Adrenal gland (tissue), 9 donors: ENCODE measurements at regions not wholly inside any gene's neighbourhood (a gene's known extent, or its start where the extent isn't known, plus 50 kb on each side); places are given as distances from the start of the nearest gene placed in this dataset.

ENCODE experiments used
- DNase-seq, 7 donors: peaks; one replicate each; pipeline ENCODE4 v3.0.0-alpha.2; 2019 to 2020
- H3K27ac ChIP-seq, 5 donors: fragments of 200-600 bp; sonication (generic) in 4 of 5; 1 replicate in 3 of 5; 2 replicates in 2 of 5; pipeline versions ENCODE4 v1.5.1 to v1.8.0; 2016 to 2020; ENCODE audit warnings: mild to moderate bottlenecking in 1 of 5
- H3K27me3 ChIP-seq: fragments of 200-600 bp; 2 replicates; pipeline ENCODE4 v1.8.0; 2021
- H3K36me3 ChIP-seq, 2 donors: fragments of 200-600 bp; replicated peaks in 1 of 2; 1 replicate in 1 of 2; 2 replicates in 1 of 2; pipeline versions ENCODE4 v1.5.1 to v1.8.0; 2018 to 2022
- H3K4me1 ChIP-seq, 2 donors: fragments of 200-600 bp; replicated peaks in 1 of 2; 1 replicate in 1 of 2; 2 replicates in 1 of 2; pipeline versions ENCODE4 v1.5.1 to v1.8.0; 2018 to 2021
- H3K4me3 ChIP-seq, 4 donors: fragments of 200-600 bp; sonication (generic) in 3 of 4; one replicate each; pipeline ENCODE4 v1.5.1; 2016 to 2018
- H3K9me3 ChIP-seq, 3 donors: fragments of 200-600 bp; sonication (generic) in 1 of 3; replicated peaks in 1 of 3; 1 replicate in 2 of 3; 2 replicates in 1 of 3; pipeline versions ENCODE4 v1.5.1 to v1.8.0; 2016 to 2021
- POLR2A ChIP-seq, 2 donors: fragments of 450-650 bp; IDR thresholded peaks; one replicate each; pipeline ENCODE4 v1.6.1; 2017; ENCODE audit warnings: antibody characterized with exemption in 2 of 2, mild to moderate bottlenecking in 2 of 2, moderate library complexity in 1 of 2
- WGBS, 4 donors: extraction: QIAGEN DNeasy Blood & Tissue Kit in 2 of 4; methylation state at CpG; one replicate each; pipeline versions ENCODE4 v1.1.5 to v1.1.7; 2013 to 2017; 5-methylcytosine and 5-hydroxymethylcytosine counted together
- intact Hi-C, 2 donors: fragments of 100-400 bp; cut with DNase I; formaldehyde crosslinking; loops; one replicate each; pipeline versions ENCODE4 v1.14.1 to v1.15.0; 2022 to 2023
- TF ChIP-seq, protein P1 (sequence below), 6 experiments: fragments of 450-650 bp in 4 of 6; fragments of 200-600 bp in 2 of 6; sonication (generic) in 1 of 6; IDR thresholded peaks; 1 replicate in 5 of 6; 2 replicates in 1 of 6; pipeline versions ENCODE4 v1.5.1 to v1.8.0; 2016 to 2021; ENCODE audit warnings: antibody characterized with exemption in 6 of 6, mild to moderate bottlenecking in 2 of 6, moderate library complexity in 1 of 6
- donor health status: healthy with polysubstance abuse.
- donor health status: Bipolar disorder and iron deficiency.
- donor health status: DM: yes; HTN: yes; CAD: no.
- donor health status: DM: no; HTN: no; CAD: no.
- donor health status: DM: no; HTN: no; CAD: no.

DNA sequence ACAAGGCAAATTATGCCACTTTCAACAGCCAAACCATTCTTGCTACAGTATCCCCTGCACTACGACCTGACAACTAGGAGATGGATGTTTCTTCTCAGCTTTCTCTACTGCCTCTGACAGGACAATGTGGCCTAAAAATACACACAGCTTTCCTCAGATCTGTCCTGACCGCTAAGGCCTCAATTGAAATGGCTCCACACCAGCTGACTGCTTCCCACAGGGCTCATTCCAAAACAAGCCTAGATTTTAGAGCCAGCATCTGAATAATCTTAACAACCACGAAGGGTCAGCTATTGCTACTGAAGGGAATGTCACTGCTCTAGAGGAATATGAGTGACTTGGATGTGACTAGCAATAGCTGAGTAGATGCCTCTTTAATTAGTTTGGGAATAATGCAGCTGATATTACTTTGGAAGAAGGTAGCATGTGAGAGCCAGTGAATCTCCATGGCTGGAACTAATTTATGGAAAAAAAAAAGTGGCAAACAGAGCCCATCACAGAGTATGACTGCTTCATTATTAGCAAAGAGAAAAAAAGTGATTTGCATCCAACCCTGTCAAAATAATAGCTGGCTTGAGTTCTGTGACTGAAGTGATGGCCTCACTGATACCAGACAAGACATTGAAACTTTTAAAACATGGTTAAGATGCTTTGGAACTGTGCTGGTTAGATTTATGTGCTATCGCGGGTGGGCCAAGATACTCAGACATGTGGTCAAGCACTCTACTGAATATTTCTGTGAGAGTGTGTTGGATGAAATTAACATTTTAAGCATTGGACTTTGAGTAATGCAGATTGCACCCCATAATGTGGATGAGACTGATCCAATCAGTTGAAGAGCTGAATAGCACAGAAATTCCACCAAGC lies 450.2 kb downstream of the NR2F1-AS1 start:
- H3K4me1 ChIP-seq = no peaks in the 10 kb centered on the region
- no peaks in the 10 kb centered on the region for H3K9me3 ChIP-seq
- intact Hi-C loops = no loop called here
- TF ChIP-seq, protein P1, sequence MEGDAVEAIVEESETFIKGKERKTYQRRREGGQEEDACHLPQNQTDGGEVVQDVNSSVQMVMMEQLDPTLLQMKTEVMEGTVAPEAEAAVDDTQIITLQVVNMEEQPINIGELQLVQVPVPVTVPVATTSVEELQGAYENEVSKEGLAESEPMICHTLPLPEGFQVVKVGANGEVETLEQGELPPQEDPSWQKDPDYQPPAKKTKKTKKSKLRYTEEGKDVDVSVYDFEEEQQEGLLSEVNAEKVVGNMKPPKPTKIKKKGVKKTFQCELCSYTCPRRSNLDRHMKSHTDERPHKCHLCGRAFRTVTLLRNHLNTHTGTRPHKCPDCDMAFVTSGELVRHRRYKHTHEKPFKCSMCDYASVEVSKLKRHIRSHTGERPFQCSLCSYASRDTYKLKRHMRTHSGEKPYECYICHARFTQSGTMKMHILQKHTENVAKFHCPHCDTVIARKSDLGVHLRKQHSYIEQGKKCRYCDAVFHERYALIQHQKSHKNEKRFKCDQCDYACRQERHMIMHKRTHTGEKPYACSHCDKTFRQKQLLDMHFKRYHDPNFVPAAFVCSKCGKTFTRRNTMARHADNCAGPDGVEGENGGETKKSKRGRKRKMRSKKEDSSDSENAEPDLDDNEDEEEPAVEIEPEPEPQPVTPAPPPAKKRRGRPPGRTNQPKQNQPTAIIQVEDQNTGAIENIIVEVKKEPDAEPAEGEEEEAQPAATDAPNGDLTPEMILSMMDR (IDR thresholded peaks at IDR 0.05) = no peak
- no peak for TF ChIP-seq POLR2A (IDR thresholded peaks at IDR 0.05)
- no peaks in the 10 kb centered on the region for H3K27me3 ChIP-seq
- no peak overlapping the region for H3K27ac ChIP-seq
- DNase-seq = no peak
- H3K36me3 ChIP-seq = no peaks in the 10 kb centered on the region
- WGBS, 4 donors = 45 to 56% (median 56%) methylated on average over 5 of the region's 5 CpGs
- H3K4me3 ChIP-seq = no peak overlapping the region

DNA sequence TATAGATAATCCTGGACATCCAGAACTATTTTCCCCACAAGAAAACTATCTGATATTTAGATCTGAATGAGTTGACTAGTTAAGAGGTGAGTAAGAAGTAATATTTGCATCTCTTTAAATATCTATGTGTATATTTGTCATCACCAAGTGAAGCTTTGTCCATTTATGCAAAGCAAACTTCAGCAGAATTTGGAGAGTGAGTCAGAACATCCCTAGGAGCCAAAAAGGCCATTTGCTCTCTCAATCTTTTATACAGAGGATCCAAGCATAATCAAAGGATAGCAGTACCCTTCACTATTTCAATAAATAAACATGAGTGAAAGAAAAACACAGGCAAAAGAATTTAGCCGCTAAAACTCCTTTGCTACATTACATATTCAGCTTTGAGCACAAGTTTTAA lies 454.4 kb downstream of the NR2F1-AS1 start:
- DNase-seq = no peak
- no peak for TF ChIP-seq POLR2A (IDR thresholded peaks at IDR 0.05)
- TF ChIP-seq, protein P1 (IDR thresholded peaks at IDR 0.05) = no peak
- Histone ChIP-seq H3K9me3 (no peaks in the 10 kb centered on the region), H3K36me3 (no peaks in the 10 kb centered on the region), H3K27me3 (no peaks in the 10 kb centered on the region), H3K27ac (no peak overlapping the region), H3K4me1 (no peaks in the 10 kb centered on the region), H3K4me3 (no peak overlapping the region)
- 81 to 92% (median 91%) methylated on average over 1 of the region's 1 CpG for WGBS, 4 donors
- intact Hi-C loops = no loop called here

DNA sequence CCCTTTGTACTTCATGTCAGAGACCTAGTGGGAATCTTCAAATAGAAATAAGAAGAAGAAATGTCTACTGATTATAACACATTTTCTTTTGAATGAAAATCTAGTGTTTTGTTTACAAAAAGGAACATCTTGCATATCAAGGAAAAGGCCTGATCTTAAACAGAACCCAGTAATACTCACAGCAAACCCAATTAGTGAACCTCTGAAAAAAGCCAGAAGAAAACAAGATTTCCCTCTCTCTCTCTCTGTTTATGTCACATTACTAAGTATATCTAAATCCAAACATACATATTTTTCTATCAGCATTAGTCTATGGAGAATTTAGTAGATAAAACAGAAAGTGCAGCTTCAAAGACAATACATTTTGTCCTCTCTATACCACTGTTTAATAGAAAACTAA lies 457.9 kb downstream of the NR2F1-AS1 start:
- H3K27ac ChIP-seq = no peak overlapping the region
- intact Hi-C loops = no loop called here
- no peak for DNase-seq
- H3K36me3 ChIP-seq = no peaks in the 10 kb centered on the region
- no peak for TF ChIP-seq POLR2A (IDR thresholded peaks at IDR 0.05)
- TF ChIP-seq, protein P1 (IDR thresholded peaks at IDR 0.05) = no peak
- no peaks in the 10 kb centered on the region for H3K4me1 ChIP-seq
- no peaks in the 10 kb centered on the region for H3K9me3 ChIP-seq
- no peak overlapping the region for H3K4me3 ChIP-seq
- no peaks in the 10 kb centered on the region for H3K27me3 ChIP-seq

DNA sequence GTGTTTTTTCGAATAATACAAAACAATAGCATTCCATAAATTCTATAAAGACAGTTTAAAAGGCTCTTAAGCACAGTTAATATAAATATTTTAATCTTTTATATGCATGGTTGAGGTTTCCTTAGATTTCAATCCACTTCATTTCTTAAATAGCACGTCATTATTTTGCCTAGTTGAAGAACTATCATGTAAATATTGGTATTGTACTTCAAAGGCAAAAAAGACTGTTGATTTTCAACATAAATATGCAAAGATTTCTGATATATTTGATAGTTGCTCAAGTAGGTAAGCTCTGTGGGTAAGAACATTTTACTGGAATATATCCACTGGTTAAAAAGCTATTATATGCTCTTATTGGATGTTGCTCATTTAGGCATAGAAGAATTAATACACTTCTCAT lies 458.6 kb downstream of the NR2F1-AS1 start:
- Histone ChIP-seq H3K27ac (no peak overlapping the region), H3K27me3 (no peaks in the 10 kb centered on the region), H3K36me3 (no peaks in the 10 kb centered on the region), H3K4me3 (no peak overlapping the region), H3K4me1 (no peaks in the 10 kb centered on the region), H3K9me3 (no peaks in the 10 kb centered on the region)
- intact Hi-C loops = no loop called here
- TF ChIP-seq, protein P1 (IDR thresholded peaks at IDR 0.05) = no peak
- TF ChIP-seq POLR2A (IDR thresholded peaks at IDR 0.05) = no peak
- WGBS, 4 donors = 83 to 88% (median 85%) methylated on average over 2 of the region's 2 CpGs
- no peak for DNase-seq
